A673 (cell line): ENCODE measurements at regions not wholly inside any gene's neighbourhood (a gene's known extent, or its start where the extent isn't known, plus 50 kb on each side); places are given as distances from the start of the nearest gene placed in this dataset.

Experiments
- EZH2 ChIP-seq: fragments of 200-600 bp; sonication (generic); IDR thresholded peaks from 2 replicates; pipeline ENCODE4 v1.6.1; 2017; ENCODE audit warnings: borderline replicate concordance, low read depth, mild to moderate bottlenecking, mixed read lengths, antibody characterized with exemption, low read length; ENCODE audit not compliant: poor library complexity, severe bottlenecking
- TF ChIP-seq, protein P1 (sequence below): fragments of 300-800, 200-600 bp; sonication (generic); conservative IDR thresholded peaks from 2 replicates; pipeline ENCODE4 v1.5.1; 2017; ENCODE audit warnings: low read depth, mild to moderate bottlenecking, antibody characterized with exemption, low read length, moderate library complexity, mixed read lengths

DNA sequence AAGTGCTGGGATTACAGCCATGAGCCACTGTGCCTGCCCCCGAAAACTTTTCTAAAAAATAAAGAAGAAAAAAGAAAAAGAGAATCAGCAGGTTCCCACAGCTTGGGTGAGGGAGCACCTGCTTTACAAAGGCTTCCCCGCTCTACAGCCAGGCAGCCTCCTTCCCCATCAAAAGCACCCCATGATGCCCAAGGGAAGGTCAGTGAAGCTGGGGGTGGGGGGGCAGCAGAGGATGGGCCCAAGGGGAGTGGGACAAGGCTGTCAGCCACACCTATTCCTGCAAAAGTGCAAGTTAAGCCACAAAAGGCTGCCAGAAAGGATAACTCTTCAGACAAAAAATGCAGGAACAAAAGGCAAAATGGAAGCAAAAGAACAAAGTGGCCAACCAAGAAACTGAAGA lies 72.5 kb downstream of the FAM50B start:
- no peak for TF ChIP-seq EZH2
- TF ChIP-seq, protein P1, sequence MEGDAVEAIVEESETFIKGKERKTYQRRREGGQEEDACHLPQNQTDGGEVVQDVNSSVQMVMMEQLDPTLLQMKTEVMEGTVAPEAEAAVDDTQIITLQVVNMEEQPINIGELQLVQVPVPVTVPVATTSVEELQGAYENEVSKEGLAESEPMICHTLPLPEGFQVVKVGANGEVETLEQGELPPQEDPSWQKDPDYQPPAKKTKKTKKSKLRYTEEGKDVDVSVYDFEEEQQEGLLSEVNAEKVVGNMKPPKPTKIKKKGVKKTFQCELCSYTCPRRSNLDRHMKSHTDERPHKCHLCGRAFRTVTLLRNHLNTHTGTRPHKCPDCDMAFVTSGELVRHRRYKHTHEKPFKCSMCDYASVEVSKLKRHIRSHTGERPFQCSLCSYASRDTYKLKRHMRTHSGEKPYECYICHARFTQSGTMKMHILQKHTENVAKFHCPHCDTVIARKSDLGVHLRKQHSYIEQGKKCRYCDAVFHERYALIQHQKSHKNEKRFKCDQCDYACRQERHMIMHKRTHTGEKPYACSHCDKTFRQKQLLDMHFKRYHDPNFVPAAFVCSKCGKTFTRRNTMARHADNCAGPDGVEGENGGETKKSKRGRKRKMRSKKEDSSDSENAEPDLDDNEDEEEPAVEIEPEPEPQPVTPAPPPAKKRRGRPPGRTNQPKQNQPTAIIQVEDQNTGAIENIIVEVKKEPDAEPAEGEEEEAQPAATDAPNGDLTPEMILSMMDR = no peak
